AG09319 (cell line): ENCODE measurements at regions not wholly inside any gene's neighbourhood (a gene's known extent, or its start where the extent isn't known, plus 50 kb on each side); places are given as distances from the start of the nearest gene placed in this dataset.
A peak's percentile ranks its signal among the peaks of the same experiment; 100 is the strongest.

Source experiments
- DNase-seq: peaks from one replicate; pipeline ENCODE4 v3.0.0-alpha.2; 2010; ENCODE audit warnings: low read depth; ENCODE audit errors: extremely low read depth
- TF ChIP-seq, protein P1 (sequence below): IDR thresholded peaks from 2 replicates; pipeline ENCODE4 v1.5.1; 2011; ENCODE audit warnings: low read depth, mild to moderate bottlenecking, inconsistent platforms, low read length, moderate library complexity

DNA sequence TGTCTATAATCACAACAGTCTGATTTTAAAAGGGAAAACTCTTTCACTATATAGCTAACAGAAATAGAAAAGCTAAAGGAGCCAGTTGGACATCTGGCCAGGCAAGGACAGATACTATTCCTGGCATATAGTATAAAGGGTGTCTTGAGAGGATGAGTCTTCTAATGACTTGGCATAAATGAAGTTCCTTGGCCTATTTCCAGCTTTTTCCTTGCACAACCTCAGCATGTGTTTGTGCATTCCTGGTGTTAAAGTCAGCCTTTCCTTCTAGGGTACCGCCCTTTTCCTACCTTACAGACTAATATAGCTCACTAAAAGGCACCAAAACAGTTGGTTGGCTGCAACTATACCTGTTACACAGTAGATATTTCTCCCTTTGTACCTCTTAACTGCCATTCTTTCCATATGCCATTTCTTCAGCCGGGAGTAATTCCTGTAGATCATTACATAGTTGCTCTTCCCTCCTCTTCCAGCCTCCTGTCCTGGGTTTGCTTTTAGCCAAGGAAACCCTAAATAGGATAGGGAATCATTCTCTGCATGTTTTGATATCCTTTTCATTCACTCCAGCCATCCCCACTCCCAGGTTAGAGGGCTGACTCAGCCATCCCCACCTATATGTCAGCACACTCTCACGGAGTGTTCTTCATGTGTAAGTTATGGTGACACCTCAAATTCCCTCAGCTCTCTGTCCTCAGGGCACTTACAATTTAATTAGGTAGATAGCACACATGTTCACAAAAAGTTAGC, 102.1 kb upstream of the MDFIC start:
- peak; percentile 92 for DNase-seq
- TF ChIP-seq, protein P1, sequence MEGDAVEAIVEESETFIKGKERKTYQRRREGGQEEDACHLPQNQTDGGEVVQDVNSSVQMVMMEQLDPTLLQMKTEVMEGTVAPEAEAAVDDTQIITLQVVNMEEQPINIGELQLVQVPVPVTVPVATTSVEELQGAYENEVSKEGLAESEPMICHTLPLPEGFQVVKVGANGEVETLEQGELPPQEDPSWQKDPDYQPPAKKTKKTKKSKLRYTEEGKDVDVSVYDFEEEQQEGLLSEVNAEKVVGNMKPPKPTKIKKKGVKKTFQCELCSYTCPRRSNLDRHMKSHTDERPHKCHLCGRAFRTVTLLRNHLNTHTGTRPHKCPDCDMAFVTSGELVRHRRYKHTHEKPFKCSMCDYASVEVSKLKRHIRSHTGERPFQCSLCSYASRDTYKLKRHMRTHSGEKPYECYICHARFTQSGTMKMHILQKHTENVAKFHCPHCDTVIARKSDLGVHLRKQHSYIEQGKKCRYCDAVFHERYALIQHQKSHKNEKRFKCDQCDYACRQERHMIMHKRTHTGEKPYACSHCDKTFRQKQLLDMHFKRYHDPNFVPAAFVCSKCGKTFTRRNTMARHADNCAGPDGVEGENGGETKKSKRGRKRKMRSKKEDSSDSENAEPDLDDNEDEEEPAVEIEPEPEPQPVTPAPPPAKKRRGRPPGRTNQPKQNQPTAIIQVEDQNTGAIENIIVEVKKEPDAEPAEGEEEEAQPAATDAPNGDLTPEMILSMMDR = no peak

DNA sequence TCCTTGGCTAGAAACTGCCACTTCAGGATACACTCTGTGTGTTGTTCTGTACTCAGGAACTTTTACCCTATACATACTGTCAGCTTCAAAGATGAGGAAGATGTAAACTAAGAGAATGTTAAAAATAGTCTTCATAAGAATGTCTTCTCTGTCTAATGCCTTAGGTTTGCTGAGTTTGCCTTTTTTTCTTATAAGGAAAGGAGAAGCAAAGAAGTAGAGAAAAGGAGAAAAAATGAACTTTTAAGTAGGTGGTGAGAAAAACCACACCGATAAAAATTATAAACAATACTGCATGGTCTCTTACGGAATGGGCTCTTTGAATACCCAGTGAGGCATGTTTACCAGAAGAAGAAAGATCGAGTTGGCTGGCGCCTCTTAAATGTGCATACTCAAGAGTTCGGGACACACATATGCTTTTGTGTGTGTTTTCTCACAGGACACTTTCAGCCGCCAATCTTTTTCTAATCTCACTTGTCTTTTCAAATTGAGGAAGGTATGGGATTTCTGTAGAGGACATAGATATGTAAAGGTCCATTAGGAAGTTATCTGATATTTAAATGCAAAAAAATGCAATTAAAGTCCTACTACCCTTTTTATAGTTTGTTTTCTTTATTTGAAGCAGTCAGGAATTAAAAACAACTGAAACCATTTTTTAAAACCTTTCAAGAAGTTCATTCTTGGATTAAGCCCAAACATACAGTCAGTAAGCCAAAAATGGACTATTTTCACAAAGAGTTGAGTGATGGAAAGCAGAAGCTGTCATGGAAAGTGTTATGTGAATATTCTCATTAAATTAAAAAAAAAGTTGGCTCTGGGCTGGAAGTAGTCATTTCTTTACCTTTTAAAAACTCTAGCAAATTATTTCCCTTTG, 100.6 kb upstream of the MDFIC start:
- TF ChIP-seq, protein P1 = no peak
- no peak for DNase-seq

DNA sequence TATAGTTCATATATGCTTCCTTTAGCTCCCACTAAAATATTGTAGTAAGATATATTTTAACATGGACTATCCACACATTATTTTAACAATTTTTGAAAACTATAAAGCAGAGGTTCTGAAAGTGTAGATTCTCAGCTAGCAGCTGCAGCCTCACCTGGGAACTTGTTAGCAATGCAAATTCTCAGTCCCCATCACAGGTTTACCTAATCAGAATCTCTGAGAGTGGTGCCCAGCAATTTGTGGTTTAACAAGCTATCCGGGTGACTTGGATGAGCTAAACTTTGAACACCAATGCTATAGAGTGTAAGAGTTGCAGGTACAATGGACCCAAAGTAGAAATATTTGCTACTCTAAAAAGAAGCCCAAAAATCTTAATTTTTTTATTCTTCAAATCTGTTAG, 99.8 kb upstream of the MDFIC start:
- TF ChIP-seq, protein P1 = no peak
- DNase-seq = no peak

DNA sequence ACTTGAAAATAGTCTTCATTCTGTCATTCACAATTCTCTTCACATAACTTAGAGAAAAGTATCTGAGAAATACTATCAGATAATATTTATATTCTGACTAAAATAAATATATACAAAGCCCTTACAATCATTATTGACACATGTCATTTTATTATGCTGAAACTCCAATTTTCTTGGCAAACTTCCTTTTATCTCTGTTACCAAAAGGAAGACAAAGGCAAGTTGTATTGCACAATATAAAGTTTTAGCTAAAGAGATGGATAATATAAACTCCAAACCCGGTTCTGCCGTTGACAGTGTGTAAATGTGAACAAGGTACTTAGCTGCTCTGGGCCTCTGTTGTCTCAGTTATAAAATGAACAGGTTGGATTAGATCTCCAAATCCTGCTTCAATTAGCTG, 99.0 kb upstream of the MDFIC start:
- no peak for DNase-seq
- TF ChIP-seq, protein P1 = no peak

DNA sequence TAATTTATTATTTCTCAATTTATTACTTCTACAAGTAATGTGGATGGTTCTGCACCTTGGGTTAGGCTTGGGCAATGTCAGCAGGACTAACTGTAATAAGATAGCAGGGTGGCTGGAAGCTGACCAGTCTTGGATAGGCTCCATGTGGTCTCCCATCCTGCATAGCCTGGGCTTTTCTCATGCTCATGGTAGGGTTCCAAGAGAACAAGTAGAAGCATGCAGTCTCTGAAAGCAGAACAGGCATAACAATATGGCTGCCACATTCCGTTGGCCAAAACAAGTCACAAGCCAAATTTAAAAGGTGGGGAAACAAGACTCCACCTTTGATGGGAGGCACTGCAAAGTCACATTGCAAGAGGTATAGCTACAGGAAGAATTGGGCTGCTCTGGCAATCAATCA, 98.6 kb upstream of the MDFIC start:
- TF ChIP-seq, protein P1 = no peak
- no peak for DNase-seq

DNA sequence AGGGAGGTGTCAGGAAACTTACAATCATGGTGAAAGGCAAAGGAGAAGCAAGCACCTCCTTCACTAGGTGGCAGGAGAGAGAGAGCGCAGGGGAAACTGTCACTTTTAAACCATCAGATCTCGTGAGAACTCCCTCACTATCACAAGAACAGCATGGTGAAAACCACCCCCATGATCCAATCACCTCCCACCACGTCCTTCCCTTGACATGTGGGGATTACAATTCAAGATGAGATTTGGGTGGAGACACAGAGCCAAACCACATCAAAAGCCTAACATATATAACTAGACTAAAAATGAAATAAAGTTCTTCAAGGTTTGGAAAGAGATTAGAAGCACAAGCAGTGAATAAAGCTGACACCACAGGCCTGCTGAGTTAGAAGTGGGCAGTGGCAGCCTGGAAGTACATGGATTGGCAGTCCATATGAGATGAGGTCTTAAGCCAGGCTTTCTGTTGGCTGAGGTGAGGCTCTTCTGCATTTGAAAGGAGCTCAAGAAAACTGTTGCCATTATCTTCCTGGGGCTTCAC, 96.4 kb upstream of the MDFIC start:
- DNase-seq = no peak
- TF ChIP-seq, protein P1 = no peak

DNA sequence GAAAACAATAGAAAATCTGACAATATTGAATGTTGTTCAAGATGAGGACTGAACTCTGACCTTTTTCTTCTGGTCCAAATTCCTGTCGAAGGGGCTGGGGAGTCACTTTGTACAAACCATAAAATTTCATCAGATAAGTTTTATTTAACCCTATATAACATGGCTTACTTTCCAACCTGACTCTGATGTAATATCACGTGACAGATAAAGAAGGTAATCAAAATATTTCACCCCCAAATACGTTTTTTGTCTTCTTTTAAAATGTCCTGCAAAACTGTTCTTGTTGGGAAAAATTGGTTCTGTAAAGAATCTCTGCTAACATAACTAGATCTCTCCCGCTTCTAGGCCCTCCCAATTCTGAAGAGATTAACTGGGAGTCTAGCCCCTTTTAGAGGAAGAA, 90.9 kb upstream of the MDFIC start:
- no peak for DNase-seq

More for the DNA sequence above, 90.9 kb upstream of the MDFIC start:
- TF ChIP-seq, protein P1 = no peak
